GM12874 (cell line): ENCODE measurements at regions not wholly inside any gene's neighbourhood (a gene's known extent, or its start where the extent isn't known, plus 50 kb on each side); places are given as distances from the start of the nearest gene placed in this dataset.

Experiments used
- CTCF ChIP-seq: IDR thresholded peaks from 2 replicates; pipeline ENCODE4 v1.5.1; 2011; ENCODE audit warnings: low read depth, mild to moderate bottlenecking, control low read depth, low read length, moderate library complexity; ENCODE audit not compliant: insufficient read depth

DNA sequence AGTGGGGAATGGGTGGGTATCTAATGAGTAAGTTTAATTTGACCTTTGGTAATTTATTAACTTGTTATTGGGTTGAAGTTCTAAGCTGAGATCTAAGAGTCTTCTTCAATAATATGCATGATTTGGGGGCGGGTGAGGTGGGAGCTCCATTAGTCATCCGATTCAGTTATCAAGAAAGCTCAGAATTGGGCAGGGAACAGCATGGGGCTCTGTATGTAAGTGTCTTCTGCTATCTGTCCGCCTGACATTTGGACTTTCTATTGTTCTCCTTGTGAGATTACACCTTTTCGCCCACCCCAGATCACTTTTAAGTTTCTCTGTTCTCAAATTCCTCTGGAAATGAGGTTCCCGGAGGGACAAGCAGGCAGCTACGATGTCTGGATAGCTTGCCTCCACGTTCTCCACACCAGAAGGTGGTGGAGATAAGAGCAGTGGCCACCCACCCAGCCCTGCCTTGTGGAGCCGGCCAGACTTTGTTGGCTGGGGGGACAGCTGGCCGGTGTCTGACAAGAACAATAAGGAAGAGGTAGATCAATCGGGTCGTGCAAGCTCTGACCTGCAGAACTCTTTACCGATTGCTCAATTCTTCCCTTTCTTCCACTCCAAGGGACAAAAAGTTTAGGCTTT lies 75.5 kb upstream of the GATA6 start:
- no peak for TF ChIP-seq CTCF

GRCh38 chr18:22094358-22094734 lies 75.0 kb upstream of the GATA6 start:
- no peak for TF ChIP-seq CTCF

DNA sequence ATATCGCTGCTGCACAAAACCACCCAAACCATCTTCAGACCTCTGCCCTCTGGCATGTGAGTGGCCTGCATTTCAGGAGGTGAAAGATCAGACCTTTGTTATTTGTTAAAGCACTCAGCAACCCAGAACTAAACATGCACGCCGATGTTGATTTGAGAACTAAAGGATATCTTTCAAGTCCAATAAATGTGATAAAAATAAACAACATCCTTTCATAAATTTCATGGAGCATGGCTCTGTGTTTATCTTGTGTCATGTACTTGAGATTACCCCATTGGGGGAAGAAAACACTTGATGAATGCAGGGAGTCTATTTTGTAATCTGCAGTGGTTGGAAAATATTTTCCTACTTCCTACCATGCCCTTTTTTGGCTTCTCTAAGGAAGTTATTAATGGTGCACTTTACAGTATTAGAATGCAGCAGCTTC lies 70.8 kb upstream of the GATA6 start:
- TF ChIP-seq CTCF = no peak

GRCh38 chr18:22099925-22100324 lies 69.5 kb upstream of the GATA6 start:
- no peak for TF ChIP-seq CTCF

- no peak for TF ChIP-seq CTCF
These were observed 67.7 kb upstream of the GATA6 start for GRCh38 chr18:22101731-22102130.

DNA sequence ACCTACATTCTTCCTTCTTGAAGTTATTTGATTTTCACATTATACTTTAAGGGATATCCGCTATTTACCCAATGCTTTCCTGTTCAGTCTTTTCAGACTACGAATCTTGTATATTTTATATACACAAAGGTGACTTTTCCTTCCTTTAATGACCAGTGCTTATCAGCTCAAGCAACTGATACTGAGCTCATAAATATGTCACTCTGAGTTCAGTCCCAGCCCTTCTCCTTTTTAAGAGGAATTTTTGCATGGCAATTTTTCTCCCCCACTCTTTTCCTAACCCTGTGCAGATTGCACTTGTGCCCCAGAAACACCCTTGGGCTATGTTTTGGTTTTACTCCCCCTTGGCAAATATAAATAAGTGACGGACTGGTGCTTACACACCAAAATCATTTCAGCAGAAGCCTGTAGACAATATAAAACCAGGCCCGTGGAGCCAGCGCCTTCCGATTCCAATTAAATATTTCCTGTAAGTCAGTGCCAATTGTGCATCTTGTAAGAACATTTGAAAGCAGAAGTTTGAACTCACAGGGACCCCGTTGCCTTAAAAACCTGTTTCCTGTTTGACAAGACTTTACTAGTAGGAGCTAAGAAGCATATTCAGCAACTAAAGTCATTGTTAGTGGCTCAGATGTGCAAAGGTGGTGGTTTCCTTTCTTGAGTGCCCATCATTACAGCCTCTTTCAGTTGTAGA lies 66.3 kb upstream of the GATA6 start:
- TF ChIP-seq CTCF = no peak

GRCh38 chr18:22103647-22104031 lies 65.8 kb upstream of the GATA6 start:
- no peak for TF ChIP-seq CTCF
